ENCODE measurements at regions not wholly inside any gene's neighbourhood (a gene's known extent, or its start where the extent isn't known, plus 50 kb on each side); places are given as distances from the start of the nearest gene placed in this dataset.

DNA sequence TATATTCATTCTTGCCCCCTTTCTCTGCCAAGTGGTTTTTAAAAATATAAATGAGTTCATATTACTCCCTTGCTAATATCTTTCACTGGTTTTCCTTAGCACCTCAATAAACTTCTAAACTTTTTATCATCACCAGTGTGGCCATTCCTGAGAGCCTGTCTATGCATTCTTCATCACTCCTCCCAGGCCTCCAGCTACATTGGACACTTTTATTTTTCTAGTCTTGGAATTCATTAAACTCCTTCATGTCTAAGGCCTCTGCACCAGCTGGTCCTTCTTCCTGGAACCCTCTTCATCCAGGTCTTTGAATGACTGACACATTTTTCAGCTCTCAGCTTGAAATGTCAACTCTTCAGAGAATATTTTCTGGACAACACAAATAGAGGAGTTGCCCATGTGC, 120.4 kb upstream of the P2RY1 start:
- DNase-seq (ENCODE audit: low read depth, low spot score) (no peak), FAIRE-seq (no peak)
- TF ChIP-seq POLR2AphosphoS5 (IDR thresholded peaks at IDR 0.05; ENCODE audit: insufficient read depth, low read depth, low read length) = no peak
- Histone ChIP-seq H3K27ac (ENCODE audit: insufficient read depth, low read depth, low read length) (no peak overlapping the region), H4K20me1 (replicated peaks; ENCODE audit: control insufficient read depth, extremely low read depth, insufficient read depth, low read length) (no peaks in the 10 kb centered on the region), H3K4me2 (ENCODE audit: insufficient read depth, low read length) (no peak overlapping the region), H3K9me3 (replicated peaks; ENCODE audit: control insufficient read depth, insufficient read depth, low read length) (no peaks in the 10 kb centered on the region), H3K4me1 (ENCODE audit: control insufficient read depth, extremely low read depth, insufficient read depth, low read length) (no peaks in the 10 kb centered on the region), H3K27me3 (ENCODE audit: control insufficient read depth in 2 of 2, insufficient read depth in 2 of 2, low read length in 2 of 2) (no peaks in the 10 kb centered on the region), H2AFZ (ENCODE audit: low read depth, low read length) (no peak overlapping the region), H3K9ac (replicated peaks; ENCODE audit: extremely low read depth, insufficient read depth, low read length) (no peak overlapping the region), H3K4me3 (replicated peaks in 1 of 3; ENCODE audit: insufficient read depth in 1 of 3, low read depth in 1 of 3, low read length in 3 of 3) (no peak overlapping the region), H3K9me1 (replicated peaks; ENCODE audit: control insufficient read depth, extremely low read depth, insufficient read depth, low read length) (no peaks in the 10 kb centered on the region), H3K36me3 (ENCODE audit: control insufficient read depth in 2 of 2, extremely low read depth in 1 of 2, insufficient read depth in 2 of 2, low read length in 2 of 2) (no peaks in the 10 kb centered on the region), H3K79me2 (ENCODE audit: control insufficient read depth, insufficient read depth, low read length) (no peaks in the 10 kb centered on the region)
- ChIA-PET POLR2A (no interaction called here), CTCF (interaction anchor here (0.6 kb wide), 1 partner anchor 205 kb away, joined by 3 read pairs; no protein-coding TSS in a partner anchor)
- intact Hi-C loops (cut with micrococcal nuclease) (no loop called here), dilution Hi-C loops (cut with MboI; ENCODE audit: extremely low pct_ligation_motif_present, low sequenced_read_pairs) (no loop called here)
- no TSS peak for BruUV-seq (replicated peaks)

DNA sequence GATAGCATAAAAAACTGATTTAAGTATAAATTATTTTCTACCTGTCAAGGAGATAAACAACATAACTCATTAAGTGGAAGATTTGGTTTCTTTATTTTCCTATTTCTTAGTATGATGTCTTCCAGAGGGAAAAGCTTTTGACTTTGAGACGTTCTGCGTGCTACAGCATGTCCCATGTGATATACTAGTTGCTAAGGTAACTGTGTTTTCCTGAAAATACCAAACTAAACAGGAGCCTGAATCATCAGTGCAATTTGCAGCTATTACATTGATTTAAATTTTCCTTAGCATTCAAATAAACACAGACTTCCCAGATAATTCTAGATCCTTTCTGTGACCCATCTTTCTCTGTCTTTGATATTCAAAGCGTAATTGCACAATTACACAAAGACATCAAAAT, 117.7 kb upstream of the P2RY1 start:
- no peak overlapping the region for H3K27ac ChIP-seq (ENCODE audit: insufficient read depth, low read depth, low read length)
- H3K4me2 ChIP-seq (ENCODE audit: insufficient read depth, low read length) = no peak overlapping the region
- BruUV-seq (replicated peaks) = no TSS peak
- intact Hi-C loops (cut with micrococcal nuclease) = no loop called here
- H2AFZ ChIP-seq (ENCODE audit: low read depth, low read length) = no peak overlapping the region
- POLR2A ChIA-PET = no interaction called here
- H3K9me3 ChIP-seq (replicated peaks; ENCODE audit: control insufficient read depth, insufficient read depth, low read length) = no peaks in the 10 kb centered on the region
- no peaks in the 10 kb centered on the region for H3K4me1 ChIP-seq (ENCODE audit: control insufficient read depth, extremely low read depth, insufficient read depth, low read length)
- H3K9ac ChIP-seq (replicated peaks; ENCODE audit: extremely low read depth, insufficient read depth, low read length) = no peak overlapping the region
- no peak for FAIRE-seq
- H3K36me3 ChIP-seq (ENCODE audit: control insufficient read depth in 2 of 2, extremely low read depth in 1 of 2, insufficient read depth in 2 of 2, low read length in 2 of 2) = no peaks in the 10 kb centered on the region
- TF ChIP-seq MYC (IDR thresholded peaks at IDR 0.05; ENCODE audit: low read depth, low read length) (no peak), EZH2 (IDR thresholded peaks at IDR 0.05; ENCODE audit: borderline replicate concordance, low read depth, low read length, severe bottlenecking) (no peak), GATA2 (IDR thresholded peaks at IDR 0.05; ENCODE audit: insufficient read depth, insufficient read length, low read depth, low read length) (no peak), POLR2AphosphoS5 (IDR thresholded peaks at IDR 0.05; ENCODE audit: insufficient read depth, low read depth, low read length) (no peak), FOS (IDR thresholded peaks at IDR 0.05; ENCODE audit: borderline replicate concordance, insufficient read depth, low read length) (no peak), JUN (IDR thresholded peaks at IDR 0.05; ENCODE audit: borderline replicate concordance, insufficient read depth, insufficient read length, low read depth) (no peak)
- TF ChIP-seq, protein P1, sequence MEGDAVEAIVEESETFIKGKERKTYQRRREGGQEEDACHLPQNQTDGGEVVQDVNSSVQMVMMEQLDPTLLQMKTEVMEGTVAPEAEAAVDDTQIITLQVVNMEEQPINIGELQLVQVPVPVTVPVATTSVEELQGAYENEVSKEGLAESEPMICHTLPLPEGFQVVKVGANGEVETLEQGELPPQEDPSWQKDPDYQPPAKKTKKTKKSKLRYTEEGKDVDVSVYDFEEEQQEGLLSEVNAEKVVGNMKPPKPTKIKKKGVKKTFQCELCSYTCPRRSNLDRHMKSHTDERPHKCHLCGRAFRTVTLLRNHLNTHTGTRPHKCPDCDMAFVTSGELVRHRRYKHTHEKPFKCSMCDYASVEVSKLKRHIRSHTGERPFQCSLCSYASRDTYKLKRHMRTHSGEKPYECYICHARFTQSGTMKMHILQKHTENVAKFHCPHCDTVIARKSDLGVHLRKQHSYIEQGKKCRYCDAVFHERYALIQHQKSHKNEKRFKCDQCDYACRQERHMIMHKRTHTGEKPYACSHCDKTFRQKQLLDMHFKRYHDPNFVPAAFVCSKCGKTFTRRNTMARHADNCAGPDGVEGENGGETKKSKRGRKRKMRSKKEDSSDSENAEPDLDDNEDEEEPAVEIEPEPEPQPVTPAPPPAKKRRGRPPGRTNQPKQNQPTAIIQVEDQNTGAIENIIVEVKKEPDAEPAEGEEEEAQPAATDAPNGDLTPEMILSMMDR (IDR thresholded peaks at IDR 0.05; ENCODE audit: extremely low read depth in 1 of 2, insufficient read depth in 1 of 2, low read depth in 1 of 2, low read length in 2 of 2) = no peak
- no peak overlapping the region for H3K4me3 ChIP-seq (replicated peaks in 1 of 3; ENCODE audit: insufficient read depth in 1 of 3, low read depth in 1 of 3, low read length in 3 of 3)
- DNase-seq (ENCODE audit: low read depth, low spot score) = no peak
- H4K20me1 ChIP-seq (replicated peaks; ENCODE audit: control insufficient read depth, extremely low read depth, insufficient read depth, low read length) = no peaks in the 10 kb centered on the region
- dilution Hi-C loops (cut with MboI; ENCODE audit: extremely low pct_ligation_motif_present, low sequenced_read_pairs) = no loop called here
- CTCF ChIA-PET = interaction anchor here (1.7 kb wide), 1 partner anchor 8 kb away, joined by 4 read pairs; no protein-coding TSS in a partner anchor
- H3K27me3 ChIP-seq (ENCODE audit: control insufficient read depth in 2 of 2, insufficient read depth in 2 of 2, low read length in 2 of 2) = no peaks in the 10 kb centered on the region
- no peaks in the 10 kb centered on the region for H3K79me2 ChIP-seq (ENCODE audit: control insufficient read depth, insufficient read depth, low read length)
- no peaks in the 10 kb centered on the region for H3K9me1 ChIP-seq (replicated peaks; ENCODE audit: control insufficient read depth, extremely low read depth, insufficient read depth, low read length)

All from endothelial cell of umbilical vein (primary cell).